ENCODE measurements at regions not wholly inside any gene's neighbourhood (a gene's known extent, or its start where the extent isn't known, plus 50 kb on each side); places are given as distances from the start of the nearest gene placed in this dataset.

- H3K36me3 ChIP-seq (ENCODE audit: control insufficient read depth, insufficient read depth, low read length): no peaks in the 10 kb centered on the region
- no peak overlapping the region for H3K4me3 ChIP-seq (ENCODE audit: low read depth in 2 of 2, low read length in 2 of 2)
- ChIA-PET POLR2A (no interaction called here), CTCF (no interaction called here)
- intact Hi-C loops (cut with micrococcal nuclease; ENCODE audit: unreplicated experiment): no loop called here
- no TSS peak for BruUV-seq (replicated peaks)
- H3K9me3 ChIP-seq (ENCODE audit: control insufficient read depth, insufficient read depth, low read depth, low read length): no peaks in the 10 kb centered on the region
- DNase-seq (ENCODE audit: low read depth, low spot score) (peak; percentile 71), ATAC-seq (peak; percentile 90)
- TF ChIP-seq CTCF (IDR thresholded peaks at IDR 0.05) (no peak), TCF7L2 (IDR thresholded peaks at IDR 0.05; ENCODE audit: low read depth, low read length) (0 out of 2 replicates have a peak, but pooled peaks have one; percentile 20)
- H3K27ac ChIP-seq (ENCODE audit: low read length): peak overlapping the region; percentile 6; the same call in 1 of the 2 replicates
- H3K4me1 ChIP-seq (ENCODE audit: control insufficient read depth, insufficient read depth, low read length): peaks cover 3% of the 10 kb centered on the region; the same call in 1 of the 2 replicates
- H3K27me3 ChIP-seq (ENCODE audit: control insufficient read depth, insufficient read depth, low read length): no peaks in the 10 kb centered on the region
- in situ Hi-C loops (cut with HindIII; ENCODE audit: low pct_unique_long_range_greater_than_20kb, low sequenced_read_pairs): no loop called here
Observed at GRCh38 chr1:58932859-58933598, 149.2 kb upstream of the JUN start.

GRCh38 chr1:58933599-58933926 is 149.7 kb upstream of the JUN start:
- ChIA-PET CTCF (no interaction called here), POLR2A (no interaction called here)
- Histone ChIP-seq H3K9me3 (ENCODE audit: control insufficient read depth, insufficient read depth, low read depth, low read length) (no peaks in the 10 kb centered on the region), H3K4me1 (ENCODE audit: control insufficient read depth, insufficient read depth, low read length) (peaks cover 3% of the 10 kb centered on the region; the same call in 1 of the 2 replicates), H3K36me3 (ENCODE audit: control insufficient read depth, insufficient read depth, low read length) (no peaks in the 10 kb centered on the region), H3K27ac (ENCODE audit: low read length) (peak overlapping the region; percentile 26; the same call in 1 of the 2 replicates), H3K4me3 (ENCODE audit: low read depth in 2 of 2, low read length in 2 of 2) (no peak overlapping the region), H3K27me3 (ENCODE audit: control insufficient read depth, insufficient read depth, low read length) (no peaks in the 10 kb centered on the region)
- intact Hi-C loops (cut with micrococcal nuclease; ENCODE audit: unreplicated experiment): no loop called here
- TF ChIP-seq POLR2AphosphoS5 (IDR thresholded peaks at IDR 0.05; ENCODE audit: low read depth, low read length): no peak
- TF ChIP-seq CTCF (IDR thresholded peaks at IDR 0.05): no peak
- TF ChIP-seq, protein P1, sequence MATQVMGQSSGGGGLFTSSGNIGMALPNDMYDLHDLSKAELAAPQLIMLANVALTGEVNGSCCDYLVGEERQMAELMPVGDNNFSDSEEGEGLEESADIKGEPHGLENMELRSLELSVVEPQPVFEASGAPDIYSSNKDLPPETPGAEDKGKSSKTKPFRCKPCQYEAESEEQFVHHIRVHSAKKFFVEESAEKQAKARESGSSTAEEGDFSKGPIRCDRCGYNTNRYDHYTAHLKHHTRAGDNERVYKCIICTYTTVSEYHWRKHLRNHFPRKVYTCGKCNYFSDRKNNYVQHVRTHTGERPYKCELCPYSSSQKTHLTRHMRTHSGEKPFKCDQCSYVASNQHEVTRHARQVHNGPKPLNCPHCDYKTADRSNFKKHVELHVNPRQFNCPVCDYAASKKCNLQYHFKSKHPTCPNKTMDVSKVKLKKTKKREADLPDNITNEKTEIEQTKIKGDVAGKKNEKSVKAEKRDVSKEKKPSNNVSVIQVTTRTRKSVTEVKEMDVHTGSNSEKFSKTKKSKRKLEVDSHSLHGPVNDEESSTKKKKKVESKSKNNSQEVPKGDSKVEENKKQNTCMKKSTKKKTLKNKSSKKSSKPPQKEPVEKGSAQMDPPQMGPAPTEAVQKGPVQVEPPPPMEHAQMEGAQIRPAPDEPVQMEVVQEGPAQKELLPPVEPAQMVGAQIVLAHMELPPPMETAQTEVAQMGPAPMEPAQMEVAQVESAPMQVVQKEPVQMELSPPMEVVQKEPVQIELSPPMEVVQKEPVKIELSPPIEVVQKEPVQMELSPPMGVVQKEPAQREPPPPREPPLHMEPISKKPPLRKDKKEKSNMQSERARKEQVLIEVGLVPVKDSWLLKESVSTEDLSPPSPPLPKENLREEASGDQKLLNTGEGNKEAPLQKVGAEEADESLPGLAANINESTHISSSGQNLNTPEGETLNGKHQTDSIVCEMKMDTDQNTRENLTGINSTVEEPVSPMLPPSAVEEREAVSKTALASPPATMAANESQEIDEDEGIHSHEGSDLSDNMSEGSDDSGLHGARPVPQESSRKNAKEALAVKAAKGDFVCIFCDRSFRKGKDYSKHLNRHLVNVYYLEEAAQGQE (IDR thresholded peaks at IDR 0.05; ENCODE audit: insufficient read depth in 1 of 2, low read depth in 2 of 2, low read length in 1 of 2): no peak
- no peak for TF ChIP-seq TCF7L2 (IDR thresholded peaks at IDR 0.05; ENCODE audit: low read depth, low read length)
- TF ChIP-seq SIN3A (IDR thresholded peaks at IDR 0.05; ENCODE audit: borderline replicate concordance, insufficient read depth, low read depth, low read length): no peak
- DNase-seq (ENCODE audit: low read depth, low spot score) (no peak), ATAC-seq (no peak)
- BruUV-seq (replicated peaks): no TSS peak
- in situ Hi-C loops (cut with HindIII; ENCODE audit: low pct_unique_long_range_greater_than_20kb, low sequenced_read_pairs): no loop called here
